ENCODE measurements at regions not wholly inside any gene's neighbourhood (a gene's known extent, or its start where the extent isn't known, plus 50 kb on each side); places are given as distances from the start of the nearest gene placed in this dataset.

DNA sequence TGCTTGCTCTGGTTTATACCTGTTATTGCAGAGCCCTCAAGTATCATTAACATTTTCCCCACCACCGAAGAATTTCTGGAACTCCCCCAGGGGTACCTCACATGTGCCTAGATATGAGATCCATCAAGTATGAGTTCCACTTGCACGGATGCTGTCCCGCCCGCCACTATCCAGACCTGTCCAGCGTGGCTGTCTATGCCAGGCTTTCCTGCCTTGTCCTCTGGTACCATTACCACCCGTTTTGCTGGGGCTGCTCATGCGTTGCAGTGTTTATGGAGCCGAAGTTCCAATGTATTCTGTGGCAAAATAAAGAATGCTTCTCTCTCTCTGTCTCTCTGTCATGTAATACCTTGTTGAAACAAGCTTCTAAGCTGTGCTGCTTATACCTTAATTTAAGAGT, 543.5 kb upstream of the PTBP2 start:
- ChIA-PET POLR2A (no interaction called here), CTCF (ENCODE audit: low intra/inter-chr PET ratio, low total read pairs) (no interaction called here)
- WGBS (ENCODE audit: low lambda C conversion rate): 27% methylated on average over 8 of the region's 8 CpGs
- Histone ChIP-seq H3K4me3 (replicated peaks in 1 of 3; ENCODE audit: insufficient read depth in 1 of 3, low read depth in 2 of 3, low read length in 3 of 3) (no peak overlapping the region), H3K79me2 (ENCODE audit: insufficient read depth, low read length) (no peaks in the 10 kb centered on the region), H2AFZ (ENCODE audit: low read length) (no peak overlapping the region), H3K27me3 (ENCODE audit: control insufficient read depth in 1 of 2, insufficient read depth in 2 of 2, low read length in 2 of 2) (no peaks in the 10 kb centered on the region), H3K9ac (ENCODE audit: insufficient read depth, low read depth, low read length) (no peak overlapping the region), H3K36me3 (replicated peaks in 1 of 2; ENCODE audit: control insufficient read depth in 1 of 2, insufficient read depth in 2 of 2, low read length in 2 of 2) (no peaks in the 10 kb centered on the region), H3K4me1 (ENCODE audit: insufficient read depth, low read length) (no peaks in the 10 kb centered on the region), H3K9me3 (ENCODE audit: low read length) (no peaks in the 10 kb centered on the region), H4K20me1 (ENCODE audit: insufficient read depth, low read length) (no peaks in the 10 kb centered on the region), H3K27ac (ENCODE audit: extremely low read length, insufficient read depth, low read length) (no peak overlapping the region), H3K4me2 (ENCODE audit: low read depth, low read length) (no peak overlapping the region)
- no peak for DNase-seq (ENCODE audit: low spot score)
- in situ Hi-C loops (cut with HindIII; ENCODE audit: extremely low pct_ligation_motif_present, low pct_unique_long_range_greater_than_20kb): no loop called here
- TF ChIP-seq FOXC1 (CRISPR knock-in tag; IDR thresholded peaks at IDR 0.05; ENCODE audit: borderline replicate concordance): no peak
- no peak for TF ChIP-seq NFRKB (IDR thresholded peaks at IDR 0.05)
- no peak for TF ChIP-seq ZNF251 (CRISPR knock-in tag; IDR thresholded peaks at IDR 0.05)
- no peak for TF ChIP-seq HOXA5 (CRISPR knock-in tag; IDR thresholded peaks at IDR 0.05)
- TF ChIP-seq ZNF556 (CRISPR knock-in tag; IDR thresholded peaks at IDR 0.05; ENCODE audit: borderline replicate concordance): no peak
- TF ChIP-seq KDM5B (CRISPR knock-in tag; IDR thresholded peaks at IDR 0.05; ENCODE audit: borderline replicate concordance): no peak
- no peak for FAIRE-seq
- intact Hi-C loops (cut with micrococcal nuclease; ENCODE audit: unreplicated experiment): no loop called here
- ATAC-seq: no peak
- no TSS peak for BruUV-seq (replicated peaks)

DNA sequence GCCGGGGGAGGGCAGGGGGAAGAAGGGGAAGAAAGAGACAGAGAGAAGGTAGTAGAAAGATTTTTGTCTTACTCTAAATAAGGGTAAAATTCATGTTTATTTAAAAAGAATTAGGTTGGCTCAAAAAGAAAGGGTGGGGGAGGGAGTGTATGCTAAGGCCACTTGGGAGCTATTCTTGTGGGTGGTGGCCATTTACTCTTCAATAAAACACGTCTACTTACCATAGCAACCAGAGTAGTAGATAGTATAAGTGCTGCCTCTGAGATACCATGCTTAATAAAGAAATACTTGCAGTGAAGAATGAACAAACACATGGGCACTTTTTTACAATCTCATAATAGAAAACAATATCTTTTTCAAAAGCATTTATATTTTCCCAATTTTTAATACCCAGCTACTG, 538.1 kb upstream of the PTBP2 start:
- no peaks in the 10 kb centered on the region for H3K4me1 ChIP-seq (ENCODE audit: insufficient read depth, low read length)
- H3K36me3 ChIP-seq (replicated peaks in 1 of 2; ENCODE audit: control insufficient read depth in 1 of 2, insufficient read depth in 2 of 2, low read length in 2 of 2): no peaks in the 10 kb centered on the region
- no peaks in the 10 kb centered on the region for H4K20me1 ChIP-seq (ENCODE audit: insufficient read depth, low read length)
- no peak for DNase-seq (ENCODE audit: low spot score)
- no peak overlapping the region for H3K27ac ChIP-seq (ENCODE audit: extremely low read length, insufficient read depth, low read length)
- intact Hi-C loops (cut with micrococcal nuclease; ENCODE audit: unreplicated experiment) (no loop called here), in situ Hi-C loops (cut with HindIII; ENCODE audit: extremely low pct_ligation_motif_present, low pct_unique_long_range_greater_than_20kb) (no loop called here)
- H3K4me2 ChIP-seq (ENCODE audit: low read depth, low read length): no peak overlapping the region
- ChIA-PET POLR2A (no interaction called here), CTCF (ENCODE audit: low intra/inter-chr PET ratio, low total read pairs) (no interaction called here)
- no peak for ATAC-seq
- no peak overlapping the region for H3K4me3 ChIP-seq (replicated peaks in 1 of 3; ENCODE audit: insufficient read depth in 1 of 3, low read depth in 2 of 3, low read length in 3 of 3)
- no peaks in the 10 kb centered on the region for H3K79me2 ChIP-seq (ENCODE audit: insufficient read depth, low read length)
- H2AFZ ChIP-seq (ENCODE audit: low read length): no peak overlapping the region
- H3K27me3 ChIP-seq (ENCODE audit: control insufficient read depth in 1 of 2, insufficient read depth in 2 of 2, low read length in 2 of 2): no peaks in the 10 kb centered on the region
- 7% methylated on average over 2 of the region's 2 CpGs for WGBS (ENCODE audit: low lambda C conversion rate)
- FAIRE-seq: no peak
- no peaks in the 10 kb centered on the region for H3K9me3 ChIP-seq (ENCODE audit: low read length)
- no peak overlapping the region for H3K9ac ChIP-seq (ENCODE audit: insufficient read depth, low read depth, low read length)
- BruUV-seq (replicated peaks): no TSS peak
- TF ChIP-seq ZNF264 (CRISPR knock-in tag; IDR thresholded peaks at IDR 0.05) (no peak), SNAPC2 (CRISPR knock-in tag; IDR thresholded peaks at IDR 0.05) (no peak), FOXP1 (IDR thresholded peaks at IDR 0.05) (no peak), FOXP1 (CRISPR knock-in tag; IDR thresholded peaks at IDR 0.05) (no peak), SMARCE1 (IDR thresholded peaks at IDR 0.05; ENCODE audit: borderline replicate concordance) (no peak), TEAD2 (CRISPR knock-in tag; IDR thresholded peaks at IDR 0.05) (no peak)
- TF ChIP-seq, protein P1, sequence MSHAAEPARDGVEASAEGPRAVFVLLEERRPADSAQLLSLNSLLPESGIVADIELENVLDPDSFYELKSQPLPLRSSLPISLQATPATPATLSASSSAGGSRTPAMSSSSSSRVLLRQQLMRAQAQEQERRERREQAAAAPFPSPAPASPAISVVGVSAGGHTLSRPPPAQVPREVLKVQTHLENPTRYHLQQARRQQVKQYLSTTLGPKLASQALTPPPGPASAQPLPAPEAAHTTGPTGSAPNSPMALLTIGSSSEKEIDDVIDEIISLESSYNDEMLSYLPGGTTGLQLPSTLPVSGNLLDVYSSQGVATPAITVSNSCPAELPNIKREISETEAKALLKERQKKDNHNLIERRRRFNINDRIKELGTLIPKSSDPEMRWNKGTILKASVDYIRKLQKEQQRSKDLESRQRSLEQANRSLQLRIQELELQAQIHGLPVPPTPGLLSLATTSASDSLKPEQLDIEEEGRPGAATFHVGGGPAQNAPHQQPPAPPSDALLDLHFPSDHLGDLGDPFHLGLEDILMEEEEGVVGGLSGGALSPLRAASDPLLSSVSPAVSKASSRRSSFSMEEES (CRISPR knock-in tag; IDR thresholded peaks at IDR 0.05): no peak
